HAP-1 (cell line): ENCODE measurements at regions not wholly inside any gene's neighbourhood (a gene's known extent, or its start where the extent isn't known, plus 50 kb on each side); places are given as distances from the start of the nearest gene placed in this dataset.

Experiments
- DNase-seq, 2 experiments: peaks; one replicate each; pipeline ENCODE4 v3.0.0-alpha.2; 2016 to 2020; ENCODE audit warnings: low spot score in 2 of 2
- H3K27me3 ChIP-seq: fragments of 250-450 bp; sonication (Bioruptor Pico); 2 replicates; pipeline ENCODE4 v1.5.1; 2020; ENCODE audit warnings: low read depth, mild to moderate bottlenecking, moderate library complexity
- H3K36me3 ChIP-seq: fragments of 250-450 bp; sonication (Bioruptor Pico); replicated peaks from 2 replicates; pipeline ENCODE4 v1.5.1; 2020; ENCODE audit warnings: mild to moderate bottlenecking
- H3K4me1 ChIP-seq: fragments of 250-450 bp; sonication (Bioruptor Pico); 2 replicates; pipeline ENCODE4 v1.5.1; 2020; ENCODE audit warnings: mild to moderate bottlenecking
- H3K4me3 ChIP-seq: fragments of 250-450 bp; sonication (Bioruptor Pico); 2 replicates; pipeline ENCODE4 v1.5.1; 2020; ENCODE audit warnings: mild to moderate bottlenecking, moderate library complexity
- H3K9me3 ChIP-seq: fragments of 250-450 bp; sonication (Bioruptor Pico); 2 replicates; pipeline ENCODE4 v1.5.1; 2020; ENCODE audit warnings: mild to moderate bottlenecking, moderate library complexity
- in situ Hi-C: fragments of 300-500 bp; cut with MboI; formaldehyde crosslinking; loops from 3 replicates; pipeline ENCODE4 v1.14.3; 2020; ENCODE audit warnings: low sequenced_read_pairs, inconsistent platforms, mixed read lengths

GRCh38 chr18:64810354-64810753 lies 661.5 kb upstream of the LINC00305 start:
- Histone ChIP-seq H3K36me3 (no peaks in the 10 kb centered on the region), H3K27me3 (no peaks in the 10 kb centered on the region), H3K4me1 (peaks cover 26% of the 10 kb centered on the region), H3K9me3 (no peaks in the 10 kb centered on the region), H3K4me3 (no peak overlapping the region)
- no peak for DNase-seq
- in situ Hi-C loops: no loop called here

DNA sequence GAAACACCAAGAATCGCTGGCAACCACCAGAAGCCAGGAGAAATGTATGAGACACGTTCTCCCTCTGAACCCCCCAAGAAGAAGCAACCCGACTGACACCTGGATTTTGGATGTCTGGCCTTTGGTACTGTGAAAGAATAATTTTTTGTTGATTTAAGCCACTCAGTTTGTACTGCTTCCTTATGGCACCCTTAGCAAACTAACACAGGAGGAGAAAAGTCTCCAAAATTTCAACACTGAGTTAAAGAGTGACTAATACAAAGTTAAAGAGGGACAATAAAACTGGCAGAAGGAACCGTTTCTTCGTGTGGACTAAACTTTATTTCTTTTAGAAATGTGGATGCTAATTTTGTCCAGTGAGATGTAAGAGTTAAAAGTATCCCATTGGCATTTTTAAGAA lies 660.9 kb upstream of the LINC00305 start:
- Histone ChIP-seq H3K9me3 (no peaks in the 10 kb centered on the region), H3K36me3 (no peaks in the 10 kb centered on the region), H3K27me3 (no peaks in the 10 kb centered on the region), H3K4me1 (peaks cover 26% of the 10 kb centered on the region), H3K4me3 (no peak overlapping the region)
- in situ Hi-C loops: no loop called here
- DNase-seq: peak in 1 of 2 experiments; percentile 15

GRCh38 chr18:64807560-64807959 lies 658.7 kb upstream of the LINC00305 start:
- no peak overlapping the region for H3K4me3 ChIP-seq
- H3K4me1 ChIP-seq: peaks cover 26% of the 10 kb centered on the region
- no peaks in the 10 kb centered on the region for H3K36me3 ChIP-seq
- peak in 1 of 2 experiments; percentile 67 for DNase-seq
- H3K27me3 ChIP-seq: no peaks in the 10 kb centered on the region
- in situ Hi-C loops: no loop called here
- no peaks in the 10 kb centered on the region for H3K9me3 ChIP-seq

DNA sequence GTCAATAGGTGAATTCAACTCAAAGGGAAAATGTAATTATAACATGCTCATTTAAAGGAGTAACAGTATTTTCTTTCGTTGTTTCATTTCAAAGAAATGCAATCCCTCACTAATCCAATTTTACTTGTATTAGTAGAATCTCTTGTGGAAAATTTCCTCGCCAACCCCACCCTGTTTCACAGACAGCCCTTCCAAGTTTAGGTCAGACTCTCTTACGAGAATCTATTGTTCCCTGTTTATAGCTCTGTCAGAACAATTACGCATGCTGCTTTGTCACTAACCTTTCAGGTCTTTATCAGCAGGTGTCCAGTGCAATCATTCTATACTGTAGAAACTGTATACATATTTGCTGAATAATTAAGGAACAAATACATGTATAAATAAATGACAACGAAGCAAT lies 657.8 kb upstream of the LINC00305 start:
- peak; percentile 32 to 61 for DNase-seq
- no peaks in the 10 kb centered on the region for H3K27me3 ChIP-seq
- H3K9me3 ChIP-seq: no peaks in the 10 kb centered on the region
- no peaks in the 10 kb centered on the region for H3K36me3 ChIP-seq
- in situ Hi-C loops: no loop called here
- H3K4me3 ChIP-seq: no peak overlapping the region
- H3K4me1 ChIP-seq: peaks cover 26% of the 10 kb centered on the region

DNA sequence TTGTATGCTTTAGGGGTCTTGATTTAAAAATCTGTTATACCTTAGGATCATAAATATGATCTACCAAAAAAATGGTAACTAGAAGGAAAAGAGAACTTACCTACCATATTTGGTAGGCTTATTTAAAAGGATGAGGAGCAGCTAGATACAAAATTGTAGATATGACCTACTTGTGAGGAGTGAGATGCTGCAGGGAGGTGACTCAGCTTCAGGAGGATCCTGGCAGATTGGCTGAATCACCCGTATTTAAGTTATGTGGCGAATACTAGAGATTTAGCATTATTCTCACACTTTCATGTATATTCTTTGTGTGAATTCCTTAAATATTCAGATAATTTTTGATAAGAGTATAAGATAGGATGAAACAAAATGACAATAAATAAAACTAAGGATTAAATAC lies 657.3 kb upstream of the LINC00305 start:
- no peak for DNase-seq
- H3K4me3 ChIP-seq: no peak overlapping the region
- in situ Hi-C loops: no loop called here
- H3K27me3 ChIP-seq: no peaks in the 10 kb centered on the region
- H3K36me3 ChIP-seq: no peaks in the 10 kb centered on the region
- H3K4me1 ChIP-seq: peaks cover 26% of the 10 kb centered on the region
- no peaks in the 10 kb centered on the region for H3K9me3 ChIP-seq

- Histone ChIP-seq H3K4me1 (peaks cover 23% of the 10 kb centered on the region), H3K27me3 (no peaks in the 10 kb centered on the region), H3K4me3 (no peak overlapping the region), H3K9me3 (no peaks in the 10 kb centered on the region), H3K36me3 (no peaks in the 10 kb centered on the region)
- no peak for DNase-seq
- in situ Hi-C loops: no loop called here
These were observed 654.6 kb upstream of the LINC00305 start for GRCh38 chr18:64803471-64803870.

- Histone ChIP-seq H3K9me3 (no peaks in the 10 kb centered on the region), H3K4me1 (no peaks in the 10 kb centered on the region), H3K27me3 (no peaks in the 10 kb centered on the region), H3K36me3 (no peaks in the 10 kb centered on the region), H3K4me3 (no peak overlapping the region)
- in situ Hi-C loops: no loop called here
- no peak for DNase-seq
These were observed 651.3 kb upstream of the LINC00305 start for GRCh38 chr18:64800151-64800550.

- H3K27me3 ChIP-seq: no peaks in the 10 kb centered on the region
- no peaks in the 10 kb centered on the region for H3K36me3 ChIP-seq
- no peak for DNase-seq
- no peaks in the 10 kb centered on the region for H3K4me1 ChIP-seq
- H3K9me3 ChIP-seq: no peaks in the 10 kb centered on the region
- in situ Hi-C loops: no loop called here
- H3K4me3 ChIP-seq: no peak overlapping the region
These were observed 650.5 kb upstream of the LINC00305 start for GRCh38 chr18:64799376-64799775.

DNA sequence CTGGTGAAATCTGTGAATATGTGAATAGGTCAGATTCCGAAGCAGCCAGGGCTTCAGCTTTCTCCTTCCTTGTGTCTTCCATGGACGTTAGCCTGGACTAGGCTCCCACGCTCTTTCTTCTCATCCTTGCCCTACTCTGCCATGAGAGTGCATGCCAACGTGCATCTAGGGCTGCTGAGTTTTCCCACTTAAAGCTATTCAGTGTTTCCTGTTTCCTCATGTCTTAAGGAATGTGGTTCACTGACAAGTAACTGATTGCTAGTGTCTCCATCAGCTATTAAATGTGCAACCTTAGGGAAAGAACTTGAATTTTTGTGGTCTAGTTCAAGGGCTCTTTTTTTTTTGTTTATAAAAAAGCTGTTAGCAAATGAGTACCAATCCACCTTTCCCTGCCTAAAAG lies 642.3 kb upstream of the LINC00305 start:
- in situ Hi-C loops: no loop called here
- no peaks in the 10 kb centered on the region for H3K36me3 ChIP-seq

DNA sequence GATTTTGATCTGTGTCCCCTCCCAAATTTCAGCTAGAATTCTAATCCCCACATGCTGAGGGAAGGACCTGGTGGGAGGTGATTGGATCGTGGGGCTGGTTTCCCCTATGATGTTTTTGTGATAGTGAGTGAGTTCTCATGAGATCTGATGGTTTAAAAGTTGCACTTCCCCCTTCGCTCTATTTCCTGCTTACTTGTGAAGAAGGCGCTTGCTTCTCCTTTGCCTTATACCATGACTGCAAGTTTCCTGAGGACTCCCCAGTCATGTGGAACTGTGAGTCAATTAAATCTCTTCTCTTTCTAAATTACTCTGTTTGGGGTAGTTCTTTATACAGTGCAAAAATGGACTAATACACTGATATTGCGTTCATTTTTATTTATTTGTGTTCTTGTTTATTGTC lies 636.8 kb upstream of the LINC00305 start:
- no peaks in the 10 kb centered on the region for H3K36me3 ChIP-seq
- no peaks in the 10 kb centered on the region for H3K4me1 ChIP-seq
- H3K9me3 ChIP-seq: no peaks in the 10 kb centered on the region
- no peak for DNase-seq
- in situ Hi-C loops: no loop called here
- H3K27me3 ChIP-seq: no peaks in the 10 kb centered on the region
- H3K4me3 ChIP-seq: no peak overlapping the region

More for the DNA sequence above, 642.3 kb upstream of the LINC00305 start:
- Histone ChIP-seq H3K27me3 (no peaks in the 10 kb centered on the region), H3K4me1 (no peaks in the 10 kb centered on the region), H3K4me3 (no peak overlapping the region), H3K9me3 (no peaks in the 10 kb centered on the region)
- DNase-seq: no peak

DNA sequence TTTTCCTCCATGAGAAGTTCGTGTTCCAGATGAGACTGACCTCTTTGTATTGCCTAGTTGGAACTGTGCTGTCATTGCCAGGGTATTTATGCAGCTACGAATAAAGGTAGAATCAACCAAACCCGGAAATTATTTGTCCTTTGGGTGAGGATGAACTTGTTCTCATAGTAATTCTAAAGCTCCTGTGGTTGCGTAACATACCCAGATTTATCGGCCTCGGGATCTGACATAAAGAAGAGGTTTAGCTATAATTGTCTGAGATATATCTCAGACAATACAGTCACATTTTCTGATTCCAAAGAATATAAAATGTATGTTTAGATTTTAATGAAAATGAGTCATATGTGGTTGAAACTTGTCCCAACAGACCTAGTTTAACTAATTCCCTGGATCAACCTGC lies 628.7 kb upstream of the LINC00305 start:
- DNase-seq: no peak
- Histone ChIP-seq H3K9me3 (no peaks in the 10 kb centered on the region), H3K4me3 (no peak overlapping the region), H3K36me3 (no peaks in the 10 kb centered on the region), H3K4me1 (no peaks in the 10 kb centered on the region), H3K27me3 (no peaks in the 10 kb centered on the region)
- in situ Hi-C loops: no loop called here

DNA sequence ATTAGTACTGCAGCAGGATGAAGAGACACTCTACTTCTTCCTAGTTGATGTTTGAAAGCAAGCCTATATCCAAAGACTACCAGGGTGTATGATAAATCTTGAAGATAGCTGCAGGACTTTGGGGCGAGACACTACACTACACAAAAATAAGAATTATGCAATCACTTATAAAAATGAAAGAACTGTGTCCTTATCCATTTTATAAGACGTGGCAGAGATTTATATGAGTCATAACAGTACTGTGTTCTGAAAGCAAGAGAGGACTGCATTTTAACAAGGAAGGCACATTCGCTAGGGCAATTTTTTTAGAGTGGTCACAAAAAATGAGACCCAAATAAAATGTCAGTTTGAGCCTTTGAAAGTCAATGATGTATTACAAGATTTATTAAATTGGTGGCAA lies 617.0 kb upstream of the LINC00305 start:
- no peaks in the 10 kb centered on the region for H3K36me3 ChIP-seq
- in situ Hi-C loops: no loop called here
- H3K4me1 ChIP-seq: peaks cover 5% of the 10 kb centered on the region
- no peak overlapping the region for H3K4me3 ChIP-seq
- no peak for DNase-seq
- no peaks in the 10 kb centered on the region for H3K27me3 ChIP-seq
- no peaks in the 10 kb centered on the region for H3K9me3 ChIP-seq

DNA sequence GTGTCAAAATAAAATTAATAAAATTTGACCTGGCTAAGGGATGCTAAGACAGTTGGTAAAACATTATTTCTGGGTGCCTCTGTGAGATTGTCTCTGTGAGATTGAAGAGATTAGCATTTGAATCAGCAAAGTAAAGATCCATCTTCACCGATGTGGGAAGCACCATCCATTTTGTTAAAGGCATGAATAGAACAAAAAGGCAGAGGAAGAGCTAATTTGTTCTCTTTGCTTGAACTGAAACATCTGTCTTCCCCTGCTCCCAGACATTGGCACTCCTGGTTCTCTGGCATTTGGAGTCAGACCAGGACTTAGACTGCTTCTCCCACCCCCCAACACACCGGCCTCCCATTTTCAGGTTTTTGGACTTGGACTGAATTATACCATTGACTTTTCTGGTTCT lies 603.8 kb upstream of the LINC00305 start:
- no peak for DNase-seq
- no peak overlapping the region for H3K4me3 ChIP-seq
- no peaks in the 10 kb centered on the region for H3K9me3 ChIP-seq
- in situ Hi-C loops: no loop called here
- no peaks in the 10 kb centered on the region; the same call in 1 of the 2 replicates for H3K4me1 ChIP-seq
- H3K27me3 ChIP-seq: no peaks in the 10 kb centered on the region
- H3K36me3 ChIP-seq: no peaks in the 10 kb centered on the region

GRCh38 chr18:64749884-64750283 lies 601.0 kb upstream of the LINC00305 start:
- Histone ChIP-seq H3K36me3 (no peaks in the 10 kb centered on the region), H3K4me3 (no peak overlapping the region), H3K4me1 (no peaks in the 10 kb centered on the region; the same call in 1 of the 2 replicates), H3K27me3 (no peaks in the 10 kb centered on the region), H3K9me3 (no peaks in the 10 kb centered on the region)
- in situ Hi-C loops: no loop called here
- DNase-seq: no peak

- DNase-seq: no peak
- no peak overlapping the region for H3K4me3 ChIP-seq
- no peaks in the 10 kb centered on the region for H3K36me3 ChIP-seq
- no peaks in the 10 kb centered on the region for H3K27me3 ChIP-seq
- no peaks in the 10 kb centered on the region for H3K9me3 ChIP-seq
- in situ Hi-C loops: no loop called here
- H3K4me1 ChIP-seq: no peaks in the 10 kb centered on the region; the same call in 1 of the 2 replicates
These were observed 598.9 kb upstream of the LINC00305 start for GRCh38 chr18:64747803-64748202.
